ENCODE measurements at regions not wholly inside any gene's neighbourhood (a gene's known extent, or its start where the extent isn't known, plus 50 kb on each side); places are given as distances from the start of the nearest gene placed in this dataset.

DNA sequence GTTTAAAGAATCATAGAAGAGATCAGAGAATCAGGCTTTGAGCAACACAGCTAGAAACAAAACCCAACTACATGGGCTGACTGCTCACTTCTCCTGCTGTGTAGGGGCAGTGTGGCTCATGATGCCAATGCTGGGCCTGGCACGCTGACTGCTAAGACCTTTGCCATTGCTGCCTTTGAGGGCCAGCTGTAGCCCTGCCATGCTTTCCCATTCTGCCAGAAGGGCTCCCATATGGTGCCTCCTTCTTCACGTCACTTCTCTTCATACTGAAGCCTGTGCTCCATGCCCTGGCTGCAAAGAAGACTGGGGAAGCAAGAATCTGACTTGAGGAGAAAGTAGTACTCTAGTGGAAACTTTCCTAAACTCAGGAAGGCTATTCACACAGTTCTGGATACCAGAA lies 232.9 kb downstream of the UTP18 start:
- TF ChIP-seq, protein P1, sequence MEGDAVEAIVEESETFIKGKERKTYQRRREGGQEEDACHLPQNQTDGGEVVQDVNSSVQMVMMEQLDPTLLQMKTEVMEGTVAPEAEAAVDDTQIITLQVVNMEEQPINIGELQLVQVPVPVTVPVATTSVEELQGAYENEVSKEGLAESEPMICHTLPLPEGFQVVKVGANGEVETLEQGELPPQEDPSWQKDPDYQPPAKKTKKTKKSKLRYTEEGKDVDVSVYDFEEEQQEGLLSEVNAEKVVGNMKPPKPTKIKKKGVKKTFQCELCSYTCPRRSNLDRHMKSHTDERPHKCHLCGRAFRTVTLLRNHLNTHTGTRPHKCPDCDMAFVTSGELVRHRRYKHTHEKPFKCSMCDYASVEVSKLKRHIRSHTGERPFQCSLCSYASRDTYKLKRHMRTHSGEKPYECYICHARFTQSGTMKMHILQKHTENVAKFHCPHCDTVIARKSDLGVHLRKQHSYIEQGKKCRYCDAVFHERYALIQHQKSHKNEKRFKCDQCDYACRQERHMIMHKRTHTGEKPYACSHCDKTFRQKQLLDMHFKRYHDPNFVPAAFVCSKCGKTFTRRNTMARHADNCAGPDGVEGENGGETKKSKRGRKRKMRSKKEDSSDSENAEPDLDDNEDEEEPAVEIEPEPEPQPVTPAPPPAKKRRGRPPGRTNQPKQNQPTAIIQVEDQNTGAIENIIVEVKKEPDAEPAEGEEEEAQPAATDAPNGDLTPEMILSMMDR (IDR thresholded peaks at IDR 0.05; ENCODE audit: control extremely low read depth, extremely low read depth): no peak
- DNase-seq (no peak), ATAC-seq (ENCODE audit: insufficient read depth, low FRiP score) (no peak)
- no peaks in the 10 kb centered on the region for H3K36me3 ChIP-seq (ENCODE audit: control insufficient read depth in 4 of 4, insufficient read depth in 4 of 4, low read length in 4 of 4)
- no peak overlapping the region for H3K9ac ChIP-seq (ENCODE audit: insufficient read depth in 1 of 2, low read length in 2 of 2)
- WGBS, 2 donors: 94 to 96% methylated on average over 2 of the region's 2 CpGs
- no peak overlapping the region for H3K27ac ChIP-seq (ENCODE audit: low read depth in 1 of 2, low read length in 1 of 2)
- H3K4me1 ChIP-seq (ENCODE audit: control insufficient read depth in 5 of 5, insufficient read depth in 5 of 5, low read length in 5 of 5): no peaks in the 10 kb centered on the region
- no peaks in the 10 kb centered on the region for H3K9me3 ChIP-seq (ENCODE audit: control insufficient read depth in 4 of 4, insufficient read depth in 3 of 4, low read length in 3 of 4)
- H3K27me3 ChIP-seq (ENCODE audit: control insufficient read depth in 3 of 3, insufficient read depth in 3 of 3, low read length in 2 of 3): no peaks in the 10 kb centered on the region
- no peak overlapping the region for H3K4me3 ChIP-seq

DNA sequence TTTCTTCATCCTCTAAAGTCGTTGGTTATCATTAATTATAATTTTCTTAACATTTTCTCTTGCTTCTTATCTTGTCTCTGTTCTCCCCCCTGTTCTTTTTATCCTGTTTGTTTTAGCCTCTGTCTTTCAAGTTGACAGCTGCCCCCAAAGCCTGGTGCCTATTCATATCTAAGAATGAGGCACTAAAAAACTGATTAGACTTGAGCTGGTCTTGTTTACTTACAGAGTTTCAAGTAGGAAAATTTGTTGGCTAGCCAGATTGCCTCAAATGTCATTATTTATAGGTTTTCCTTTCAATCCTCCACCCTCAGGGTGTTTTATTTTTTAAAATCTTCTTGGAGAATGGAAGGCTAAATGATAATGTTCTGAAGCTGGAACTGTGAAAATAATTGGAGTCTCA lies 236.0 kb downstream of the UTP18 start:
- Histone ChIP-seq H3K4me1 (ENCODE audit: control insufficient read depth in 5 of 5, insufficient read depth in 5 of 5, low read length in 5 of 5) (no peaks in the 10 kb centered on the region), H3K27ac (ENCODE audit: low read depth in 1 of 2, low read length in 1 of 2) (no peak overlapping the region), H3K36me3 (ENCODE audit: control insufficient read depth in 4 of 4, insufficient read depth in 4 of 4, low read length in 4 of 4) (no peaks in the 10 kb centered on the region), H3K9me3 (ENCODE audit: control insufficient read depth in 4 of 4, insufficient read depth in 3 of 4, low read length in 3 of 4) (no peaks in the 10 kb centered on the region), H3K4me3 (no peak overlapping the region), H3K9ac (ENCODE audit: insufficient read depth in 1 of 2, low read length in 2 of 2) (no peak overlapping the region), H3K27me3 (ENCODE audit: control insufficient read depth in 3 of 3, insufficient read depth in 3 of 3, low read length in 2 of 3) (no peaks in the 10 kb centered on the region)
- 27 to 41% methylated on average over 1 of the region's 1 CpG for WGBS, 2 donors
- TF ChIP-seq, protein P1 (IDR thresholded peaks at IDR 0.05; ENCODE audit: control extremely low read depth, extremely low read depth): no peak
- DNase-seq (no peak), ATAC-seq (ENCODE audit: insufficient read depth, low FRiP score) (no peak)

DNA sequence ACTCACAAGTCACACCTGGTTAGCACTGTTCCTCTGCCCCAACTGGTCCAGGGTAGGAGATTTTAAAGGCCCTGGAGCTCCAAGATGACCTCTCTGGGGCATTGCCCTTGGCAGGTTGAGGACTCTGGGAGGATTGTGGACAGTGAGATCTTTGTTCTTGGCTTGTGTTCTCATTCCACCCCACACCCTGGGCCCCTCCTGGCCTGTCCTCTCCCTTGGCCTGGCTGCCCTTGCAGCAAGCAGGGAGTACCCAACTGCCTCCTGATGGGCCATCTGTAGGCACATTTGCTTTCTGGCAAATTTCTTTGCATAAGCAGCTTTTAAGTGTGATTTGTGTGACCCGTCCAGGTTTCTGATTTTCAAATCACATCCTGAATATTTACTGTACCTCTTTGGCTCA lies 239.6 kb downstream of the UTP18 start:
- no peaks in the 10 kb centered on the region for H3K4me1 ChIP-seq (ENCODE audit: control insufficient read depth in 5 of 5, insufficient read depth in 5 of 5, low read length in 5 of 5)
- no peak overlapping the region for H3K9ac ChIP-seq (ENCODE audit: insufficient read depth in 1 of 2, low read length in 2 of 2)
- no peaks in the 10 kb centered on the region for H3K9me3 ChIP-seq (ENCODE audit: control insufficient read depth in 4 of 4, insufficient read depth in 3 of 4, low read length in 3 of 4)
- ATAC-seq (ENCODE audit: insufficient read depth, low FRiP score): no peak
- TF ChIP-seq, protein P1 (IDR thresholded peaks at IDR 0.05; ENCODE audit: control extremely low read depth, extremely low read depth): no peak
- DNase-seq: no peak
- H3K4me3 ChIP-seq: no peak overlapping the region
- 64 to 83% methylated on average over 1 of the region's 1 CpG for WGBS, 2 donors
- no peaks in the 10 kb centered on the region for H3K27me3 ChIP-seq (ENCODE audit: control insufficient read depth in 3 of 3, insufficient read depth in 3 of 3, low read length in 2 of 3)
- H3K27ac ChIP-seq (ENCODE audit: low read depth in 1 of 2, low read length in 1 of 2): no peak overlapping the region
- H3K36me3 ChIP-seq (ENCODE audit: control insufficient read depth in 4 of 4, insufficient read depth in 4 of 4, low read length in 4 of 4): no peaks in the 10 kb centered on the region

DNA sequence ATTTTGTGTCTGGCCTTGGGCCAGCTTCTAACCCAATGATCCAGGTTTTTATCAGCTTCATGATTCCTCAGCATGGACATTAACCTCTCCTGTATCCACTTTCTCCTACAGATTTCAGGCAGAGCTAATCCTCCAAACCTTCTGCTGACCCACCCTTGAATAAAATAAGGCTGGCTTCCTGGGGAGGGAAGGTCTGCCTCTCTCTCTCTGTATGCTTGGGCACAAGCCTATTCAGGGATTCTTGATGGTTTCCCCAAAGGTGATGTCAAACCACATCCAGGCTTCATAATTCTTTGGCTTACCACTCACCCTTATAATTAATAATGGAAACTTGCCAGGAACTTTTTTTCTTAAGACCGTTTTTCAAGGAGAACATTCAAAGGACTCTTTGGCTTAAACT lies 240.1 kb downstream of the UTP18 start:
- H3K27ac ChIP-seq (ENCODE audit: low read depth in 1 of 2, low read length in 1 of 2): no peak overlapping the region
- ATAC-seq (ENCODE audit: insufficient read depth, low FRiP score) (no peak), DNase-seq (no peak)
- H3K27me3 ChIP-seq (ENCODE audit: control insufficient read depth in 3 of 3, insufficient read depth in 3 of 3, low read length in 2 of 3): no peaks in the 10 kb centered on the region
- H3K9me3 ChIP-seq (ENCODE audit: control insufficient read depth in 4 of 4, insufficient read depth in 3 of 4, low read length in 3 of 4): peaks cover 0 to 1% (median 0%) of the 10 kb centered on the region in 4 donors
- WGBS, 2 donors: 22 to 59% methylated on average over 1 of the region's 1 CpG
- no peak overlapping the region for H3K4me3 ChIP-seq
- H3K9ac ChIP-seq (ENCODE audit: insufficient read depth in 1 of 2, low read length in 2 of 2): no peak overlapping the region
- no peaks in the 10 kb centered on the region for H3K36me3 ChIP-seq (ENCODE audit: control insufficient read depth in 4 of 4, insufficient read depth in 4 of 4, low read length in 4 of 4)
- TF ChIP-seq, protein P1 (IDR thresholded peaks at IDR 0.05; ENCODE audit: control extremely low read depth, extremely low read depth): no peak
- H3K4me1 ChIP-seq (ENCODE audit: control insufficient read depth in 5 of 5, insufficient read depth in 5 of 5, low read length in 5 of 5): no peaks in the 10 kb centered on the region

Data from lung (tissue), 11 donors.